ENCODE measurements at regions not wholly inside any gene's neighbourhood (a gene's known extent, or its start where the extent isn't known, plus 50 kb on each side); places are given as distances from the start of the nearest gene placed in this dataset.

GRCh38 chr19:16012552-16012951 lies 63.7 kb upstream of the TPM4 start:
- no peak overlapping the region for H3K9ac ChIP-seq (ENCODE audit: low read depth in 2 of 2, low read length in 2 of 2)
- H3K36me3 ChIP-seq, result no peaks in the 10 kb centered on the region
- no peak overlapping the region for H3K27ac ChIP-seq
- DNase-seq, result no peak
- H3K9me3 ChIP-seq, result no peaks in the 10 kb centered on the region
- H3K4me3 ChIP-seq, result no peak overlapping the region
- TF ChIP-seq CTCF (IDR thresholded peaks at IDR 0.05), result no peak
- H3K4me1 ChIP-seq, result no peaks in the 10 kb centered on the region
- intact Hi-C loops (cut with DNase I), result no loop called here
- H3K27me3 ChIP-seq, result no peaks in the 10 kb centered on the region

- H3K27ac ChIP-seq, result no peak overlapping the region
- no peak for TF ChIP-seq CTCF (IDR thresholded peaks at IDR 0.05)
- H3K9ac ChIP-seq (ENCODE audit: low read depth in 2 of 2, low read length in 2 of 2), result no peak overlapping the region
- no peak for DNase-seq
- H3K4me1 ChIP-seq, result no peaks in the 10 kb centered on the region
- no peaks in the 10 kb centered on the region for H3K9me3 ChIP-seq
- H3K36me3 ChIP-seq, result no peaks in the 10 kb centered on the region
- H3K4me3 ChIP-seq, result no peak overlapping the region
- intact Hi-C loops (cut with DNase I), result no loop called here
- H3K27me3 ChIP-seq, result no peaks in the 10 kb centered on the region
Measured at GRCh38 chr19:16013181-16013850, 63.0 kb upstream of the TPM4 start.

GRCh38 chr19:16013851-16014840 lies 62.1 kb upstream of the TPM4 start:
- Histone ChIP-seq H3K27me3 (no peaks in the 10 kb centered on the region), H3K36me3 (no peaks in the 10 kb centered on the region), H3K9ac (ENCODE audit: low read depth in 2 of 2, low read length in 2 of 2) (no peak overlapping the region), H3K9me3 (no peaks in the 10 kb centered on the region), H3K27ac (no peak overlapping the region), H3K4me3 (no peak overlapping the region), H3K4me1 (no peaks in the 10 kb centered on the region)
- no peak for TF ChIP-seq CTCF (IDR thresholded peaks at IDR 0.05)
- no peak for DNase-seq
- intact Hi-C loops (cut with DNase I), result no loop called here

- Histone ChIP-seq H3K27me3 (no peaks in the 10 kb centered on the region), H3K9me3 (no peaks in the 10 kb centered on the region), H3K9ac (ENCODE audit: low read depth in 2 of 2, low read length in 2 of 2) (no peak overlapping the region), H3K4me1 (no peaks in the 10 kb centered on the region), H3K36me3 (no peaks in the 10 kb centered on the region), H3K4me3 (no peak overlapping the region), H3K27ac (no peak overlapping the region)
- DNase-seq, result no peak
- intact Hi-C loops (cut with DNase I), result no loop called here
- TF ChIP-seq CTCF (IDR thresholded peaks at IDR 0.05), result no peak
Measured at GRCh38 chr19:16014923-16015804, 61.1 kb upstream of the TPM4 start.

- Histone ChIP-seq H3K9me3 (no peaks in the 10 kb centered on the region), H3K9ac (ENCODE audit: low read depth in 2 of 2, low read length in 2 of 2) (no peak overlapping the region), H3K4me1 (no peaks in the 10 kb centered on the region), H3K27ac (no peak overlapping the region), H3K27me3 (no peaks in the 10 kb centered on the region), H3K4me3 (no peak overlapping the region), H3K36me3 (no peaks in the 10 kb centered on the region)
- intact Hi-C loops (cut with DNase I), result no loop called here
- no peak for DNase-seq
- TF ChIP-seq CTCF (IDR thresholded peaks at IDR 0.05), result no peak
Measured at GRCh38 chr19:16015805-16016173, 60.5 kb upstream of the TPM4 start.
